ENCODE measurements at regions not wholly inside any gene's neighbourhood (a gene's known extent, or its start where the extent isn't known, plus 50 kb on each side); places are given as distances from the start of the nearest gene placed in this dataset.

DNA sequence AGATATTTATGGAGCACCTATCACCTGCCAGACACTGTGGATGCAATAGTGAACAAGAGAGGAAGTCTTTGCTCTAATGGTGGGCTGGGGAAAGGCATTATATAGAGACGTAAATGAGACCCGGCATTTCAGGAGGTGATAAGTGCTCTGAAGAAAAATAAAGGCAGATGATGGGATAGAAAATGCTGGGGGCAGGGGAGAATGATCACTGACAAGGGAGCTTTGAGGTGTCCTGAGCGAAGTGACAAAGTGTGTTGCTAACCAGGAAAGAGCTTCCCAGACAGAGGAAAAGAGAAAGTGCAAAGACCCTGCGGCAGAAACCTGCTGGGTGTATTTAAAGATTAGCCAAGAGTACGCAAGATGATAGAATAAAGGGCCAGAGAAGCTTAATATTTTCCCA lies 1096.1 kb downstream of the BCL11B start:
- H3K36me3 ChIP-seq (ENCODE audit: control insufficient read depth, insufficient read depth, low read length): no peaks in the 10 kb centered on the region
- no peak for TF ChIP-seq CTCF (IDR thresholded peaks at IDR 0.05; ENCODE audit: insufficient read depth, low read depth, low read length)
- no peak for DNase-seq (ENCODE audit: low read depth)
- no peaks in the 10 kb centered on the region for H3K27me3 ChIP-seq (ENCODE audit: control insufficient read depth, insufficient read depth, low read length)
- CTCF ChIA-PET: no interaction called here
- no peak overlapping the region for H3K4me3 ChIP-seq (ENCODE audit: low read depth, low read length)
- POLR2A ChIA-PET: no interaction called here

DNA sequence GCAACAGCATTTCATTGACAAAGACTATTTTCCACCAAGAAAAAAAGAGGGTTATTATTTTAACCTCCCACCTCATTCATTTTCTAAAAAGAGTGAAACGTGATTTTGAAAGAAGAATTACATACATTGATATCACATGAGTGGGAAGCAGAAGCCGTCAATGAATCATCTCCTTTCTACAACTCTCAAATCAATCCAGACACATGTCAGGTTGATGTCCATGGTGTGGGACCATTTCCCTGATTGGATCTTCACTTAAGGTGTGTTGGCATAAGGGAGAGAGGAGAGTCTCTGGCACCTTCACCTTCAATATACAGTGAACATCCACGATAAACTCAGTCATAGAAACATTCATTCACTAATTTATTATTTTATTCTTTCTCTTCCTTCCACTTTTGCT lies 1095.1 kb downstream of the BCL11B start:
- no peak for DNase-seq (ENCODE audit: low read depth)
- ChIA-PET CTCF (no interaction called here), POLR2A (no interaction called here)
- TF ChIP-seq CTCF (IDR thresholded peaks at IDR 0.05; ENCODE audit: insufficient read depth, low read depth, low read length): no peak
- Histone ChIP-seq H3K27me3 (ENCODE audit: control insufficient read depth, insufficient read depth, low read length) (no peaks in the 10 kb centered on the region), H3K4me3 (ENCODE audit: low read depth, low read length) (no peak overlapping the region), H3K36me3 (ENCODE audit: control insufficient read depth, insufficient read depth, low read length) (no peaks in the 10 kb centered on the region)

DNA sequence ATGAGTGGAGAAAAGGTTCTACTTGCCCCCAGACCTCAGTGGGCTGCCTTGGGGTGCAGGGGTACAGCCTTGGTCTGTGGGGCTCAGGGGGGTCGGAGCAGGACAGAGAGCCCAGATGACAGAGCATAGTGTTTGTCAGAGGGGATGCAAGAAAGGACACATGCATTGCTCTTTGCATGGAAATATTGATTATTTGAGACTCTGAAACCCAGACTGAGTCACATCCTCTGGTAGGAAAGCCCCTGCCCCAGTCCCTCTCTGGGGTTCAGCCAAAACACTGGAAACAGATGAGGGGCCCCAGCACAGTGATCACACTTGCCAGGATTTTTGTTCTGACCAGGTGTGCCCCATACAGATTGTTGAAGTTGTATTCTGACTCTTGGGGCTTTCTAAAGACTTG lies 1094.4 kb downstream of the BCL11B start:
- Histone ChIP-seq H3K4me3 (ENCODE audit: low read depth, low read length) (no peak overlapping the region), H3K36me3 (ENCODE audit: control insufficient read depth, insufficient read depth, low read length) (no peaks in the 10 kb centered on the region), H3K27me3 (ENCODE audit: control insufficient read depth, insufficient read depth, low read length) (no peaks in the 10 kb centered on the region)
- no peak for TF ChIP-seq CTCF (IDR thresholded peaks at IDR 0.05; ENCODE audit: insufficient read depth, low read depth, low read length)
- ChIA-PET CTCF (no interaction called here), POLR2A (no interaction called here)
- no peak for DNase-seq (ENCODE audit: low read depth)

- DNase-seq (ENCODE audit: low read depth): no peak
- Histone ChIP-seq H3K36me3 (ENCODE audit: control insufficient read depth, insufficient read depth, low read length) (no peaks in the 10 kb centered on the region), H3K4me3 (ENCODE audit: low read depth, low read length) (no peak overlapping the region), H3K27me3 (ENCODE audit: control insufficient read depth, insufficient read depth, low read length) (no peaks in the 10 kb centered on the region)
- no peak for TF ChIP-seq CTCF (IDR thresholded peaks at IDR 0.05; ENCODE audit: insufficient read depth, low read depth, low read length)
- CTCF ChIA-PET: no interaction called here
- POLR2A ChIA-PET: no interaction called here
These were observed 1090.8 kb downstream of the BCL11B start for GRCh38 chr14:98181241-98181640.

DNA sequence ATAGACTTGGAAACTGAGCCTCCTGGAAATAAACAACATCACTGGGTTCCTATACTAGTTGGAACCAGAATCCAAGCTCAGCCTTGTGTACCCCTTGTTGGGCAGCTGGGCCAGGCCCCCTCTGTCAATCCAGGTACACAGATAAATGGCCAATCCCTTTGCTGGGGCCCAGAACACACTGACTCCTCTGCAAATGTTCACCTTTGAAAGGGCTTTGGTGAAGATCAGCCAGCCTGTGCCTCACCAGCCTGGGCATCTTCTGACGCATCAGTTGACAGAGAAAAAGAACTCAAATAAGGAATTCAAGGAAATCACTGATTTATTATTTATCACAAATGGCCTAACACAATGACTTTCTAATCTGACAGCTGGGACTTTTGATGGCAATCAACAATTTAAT lies 1090.2 kb downstream of the BCL11B start:
- Histone ChIP-seq H3K36me3 (ENCODE audit: control insufficient read depth, insufficient read depth, low read length) (no peaks in the 10 kb centered on the region), H3K4me3 (ENCODE audit: low read depth, low read length) (no peak overlapping the region), H3K27me3 (ENCODE audit: control insufficient read depth, insufficient read depth, low read length) (no peaks in the 10 kb centered on the region)
- DNase-seq (ENCODE audit: low read depth): no peak
- TF ChIP-seq CTCF (IDR thresholded peaks at IDR 0.05; ENCODE audit: insufficient read depth, low read depth, low read length): no peak
- ChIA-PET POLR2A (no interaction called here), CTCF (no interaction called here)
